ENCODE measurements at regions not wholly inside any gene's neighbourhood (a gene's known extent, or its start where the extent isn't known, plus 50 kb on each side); places are given as distances from the start of the nearest gene placed in this dataset.

DNA sequence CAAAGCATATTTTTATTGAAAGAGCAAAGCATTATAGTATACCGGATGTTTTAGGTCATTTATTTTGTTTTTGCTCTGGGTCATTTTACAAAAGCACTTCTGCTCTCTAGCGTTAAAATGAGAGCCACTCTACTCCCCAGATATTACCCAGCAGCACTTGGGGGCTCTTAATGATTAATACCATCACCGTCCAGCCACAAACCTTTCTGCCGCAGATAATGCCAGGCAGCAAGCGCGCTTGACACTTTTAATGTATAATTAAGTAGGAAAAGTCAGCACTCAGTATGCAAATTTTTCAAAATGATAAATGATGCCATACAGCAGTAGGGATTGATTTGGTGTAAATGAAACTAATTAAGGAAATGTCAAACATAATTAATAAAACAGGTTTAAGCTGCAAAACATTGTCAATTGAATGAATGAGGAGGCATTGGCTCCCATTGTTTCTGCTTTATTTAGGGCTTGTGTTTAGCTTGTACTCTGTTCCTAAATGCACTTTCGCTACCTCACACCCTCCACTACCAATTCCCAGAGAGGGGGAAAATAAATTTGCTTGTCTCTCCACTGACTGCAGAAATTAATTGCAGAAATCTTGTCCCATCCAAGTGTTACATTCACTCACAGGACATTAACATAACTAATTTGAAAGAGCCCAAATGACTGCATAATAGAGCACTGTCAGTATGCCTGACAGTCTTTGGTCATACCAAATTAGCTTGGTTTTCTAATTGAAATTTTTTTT is 358.8 kb upstream of the ARRDC3 start:
- H3K4me1 ChIP-seq (ENCODE audit: insufficient read depth, low read length, poor library complexity, severe bottlenecking), result no peaks in the 10 kb centered on the region
- H4K20me1 ChIP-seq (ENCODE audit: insufficient read depth, low read length), result no peaks in the 10 kb centered on the region
- ChIA-PET POLR2A (no interaction called here), CTCF (ENCODE audit: unreplicated experiment) (no interaction called here)
- H3K79me2 ChIP-seq (ENCODE audit: insufficient read depth, low read depth, low read length), result no peaks in the 10 kb centered on the region
- H3K9me3 ChIP-seq (ENCODE audit: low read length), result no peaks in the 10 kb centered on the region
- no peaks in the 10 kb centered on the region for H3K36me3 ChIP-seq (ENCODE audit: insufficient read depth, low read length)
- no peak overlapping the region for H3K4me3 ChIP-seq (ENCODE audit: low read depth, low read length, poor library complexity, severe bottlenecking)
- intact Hi-C loops (cut with micrococcal nuclease; ENCODE audit: unreplicated experiment), result no loop called here
- DNase-seq (ENCODE audit: low spot score), result no peak
- H3K27ac ChIP-seq (ENCODE audit: low read depth, low read length, poor library complexity, severe bottlenecking), result no peak overlapping the region
- no peaks in the 10 kb centered on the region for H3K9me2 ChIP-seq (ENCODE audit: insufficient read depth, low read length)
- no TSS peak for BruUV-seq (replicated peaks)
- H2AFZ ChIP-seq (ENCODE audit: low read length), result no peak overlapping the region
- TF ChIP-seq EZH2phosphoT487 (IDR thresholded peaks at IDR 0.05; ENCODE audit: borderline replicate concordance, low read depth, low read length), result no peak
- TF ChIP-seq, protein P1, sequence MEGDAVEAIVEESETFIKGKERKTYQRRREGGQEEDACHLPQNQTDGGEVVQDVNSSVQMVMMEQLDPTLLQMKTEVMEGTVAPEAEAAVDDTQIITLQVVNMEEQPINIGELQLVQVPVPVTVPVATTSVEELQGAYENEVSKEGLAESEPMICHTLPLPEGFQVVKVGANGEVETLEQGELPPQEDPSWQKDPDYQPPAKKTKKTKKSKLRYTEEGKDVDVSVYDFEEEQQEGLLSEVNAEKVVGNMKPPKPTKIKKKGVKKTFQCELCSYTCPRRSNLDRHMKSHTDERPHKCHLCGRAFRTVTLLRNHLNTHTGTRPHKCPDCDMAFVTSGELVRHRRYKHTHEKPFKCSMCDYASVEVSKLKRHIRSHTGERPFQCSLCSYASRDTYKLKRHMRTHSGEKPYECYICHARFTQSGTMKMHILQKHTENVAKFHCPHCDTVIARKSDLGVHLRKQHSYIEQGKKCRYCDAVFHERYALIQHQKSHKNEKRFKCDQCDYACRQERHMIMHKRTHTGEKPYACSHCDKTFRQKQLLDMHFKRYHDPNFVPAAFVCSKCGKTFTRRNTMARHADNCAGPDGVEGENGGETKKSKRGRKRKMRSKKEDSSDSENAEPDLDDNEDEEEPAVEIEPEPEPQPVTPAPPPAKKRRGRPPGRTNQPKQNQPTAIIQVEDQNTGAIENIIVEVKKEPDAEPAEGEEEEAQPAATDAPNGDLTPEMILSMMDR (conservative IDR thresholded peaks at IDR 0.05; ENCODE audit: low read length), result no peak
- no peak overlapping the region for H3K4me2 ChIP-seq (ENCODE audit: low read length)

DNA sequence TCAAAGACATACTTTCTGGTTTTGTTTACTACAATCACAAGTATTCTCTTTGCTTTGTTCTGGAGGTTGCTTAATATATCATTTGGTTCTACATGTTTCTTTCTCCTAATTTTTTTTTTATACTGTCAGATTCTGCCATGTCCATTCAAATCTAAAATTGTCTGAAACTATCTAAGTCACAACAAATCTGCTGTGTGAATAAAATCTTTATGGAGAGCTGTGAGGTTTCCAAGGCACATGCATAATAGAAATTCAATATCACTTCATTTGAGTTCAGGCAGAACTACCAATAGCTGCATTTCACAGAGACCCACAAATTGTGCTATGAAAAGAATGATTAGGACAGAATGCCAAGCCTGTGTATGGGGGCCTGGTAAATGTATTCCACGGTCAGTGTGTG is 346.9 kb upstream of the ARRDC3 start:
- no peak for TF ChIP-seq EZH2phosphoT487 (IDR thresholded peaks at IDR 0.05; ENCODE audit: borderline replicate concordance, low read depth, low read length)
- TF ChIP-seq, protein P1 (conservative IDR thresholded peaks at IDR 0.05; ENCODE audit: low read length), result no peak
- no peaks in the 10 kb centered on the region for H3K9me3 ChIP-seq (ENCODE audit: low read length)
- no peak for DNase-seq (ENCODE audit: low spot score)
- H2AFZ ChIP-seq (ENCODE audit: low read length), result no peak overlapping the region
- no peaks in the 10 kb centered on the region for H3K4me1 ChIP-seq (ENCODE audit: insufficient read depth, low read length, poor library complexity, severe bottlenecking)
- ChIA-PET POLR2A (interaction anchor here (0.9 kb wide), 1 partner anchor 21 kb away, joined by 5 read pairs; no protein-coding TSS in a partner anchor), CTCF (ENCODE audit: unreplicated experiment) (no interaction called here)
- no peaks in the 10 kb centered on the region for H3K79me2 ChIP-seq (ENCODE audit: insufficient read depth, low read depth, low read length)
- H3K36me3 ChIP-seq (ENCODE audit: insufficient read depth, low read length), result no peaks in the 10 kb centered on the region
- H3K4me2 ChIP-seq (ENCODE audit: low read length), result no peak overlapping the region
- no peak overlapping the region for H3K27ac ChIP-seq (ENCODE audit: low read depth, low read length, poor library complexity, severe bottlenecking)
- intact Hi-C loops (cut with micrococcal nuclease; ENCODE audit: unreplicated experiment), result no loop called here
- H3K4me3 ChIP-seq (ENCODE audit: low read depth, low read length, poor library complexity, severe bottlenecking), result no peak overlapping the region
- H3K9me2 ChIP-seq (ENCODE audit: insufficient read depth, low read length), result no peaks in the 10 kb centered on the region
- no peaks in the 10 kb centered on the region for H4K20me1 ChIP-seq (ENCODE audit: insufficient read depth, low read length)
- no TSS peak for BruUV-seq (replicated peaks)

DNA sequence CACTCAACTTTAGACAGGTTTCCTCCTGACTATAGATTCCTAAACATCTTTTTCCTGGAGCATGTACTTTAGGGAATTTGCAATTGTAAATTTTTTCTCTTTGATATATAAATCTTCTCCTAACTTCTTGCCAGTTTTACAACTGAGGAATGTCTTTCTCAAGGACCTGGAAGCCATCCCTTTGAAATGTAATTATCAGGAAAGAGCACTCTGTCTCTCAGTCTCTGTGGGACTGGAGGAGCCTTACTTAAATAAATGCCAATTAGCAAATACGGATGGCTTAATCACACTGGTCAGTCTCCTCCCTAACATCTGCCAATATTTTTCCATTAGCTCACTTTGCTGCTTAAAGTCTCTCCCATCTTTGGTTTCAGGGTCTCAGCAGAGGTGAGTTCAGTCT is 344.3 kb upstream of the ARRDC3 start:
- CTCF ChIA-PET (ENCODE audit: unreplicated experiment), result no interaction called here
- no TSS peak for BruUV-seq (replicated peaks)
- no peaks in the 10 kb centered on the region for H3K4me1 ChIP-seq (ENCODE audit: insufficient read depth, low read length, poor library complexity, severe bottlenecking)
- no peak overlapping the region for H3K4me3 ChIP-seq (ENCODE audit: low read depth, low read length, poor library complexity, severe bottlenecking)
- no peaks in the 10 kb centered on the region for H3K36me3 ChIP-seq (ENCODE audit: insufficient read depth, low read length)
- no peak overlapping the region for H2AFZ ChIP-seq (ENCODE audit: low read length)
- TF ChIP-seq, protein P1 (conservative IDR thresholded peaks at IDR 0.05; ENCODE audit: low read length), result no peak
- no peak for TF ChIP-seq EZH2phosphoT487 (IDR thresholded peaks at IDR 0.05; ENCODE audit: borderline replicate concordance, low read depth, low read length)
- DNase-seq (ENCODE audit: low spot score), result no peak
- H3K4me2 ChIP-seq (ENCODE audit: low read length), result no peak overlapping the region
- H3K79me2 ChIP-seq (ENCODE audit: insufficient read depth, low read depth, low read length), result no peaks in the 10 kb centered on the region
- no peaks in the 10 kb centered on the region for H4K20me1 ChIP-seq (ENCODE audit: insufficient read depth, low read length)
- POLR2A ChIA-PET, result no interaction called here
- H3K27ac ChIP-seq (ENCODE audit: low read depth, low read length, poor library complexity, severe bottlenecking), result no peak overlapping the region
- H3K9me2 ChIP-seq (ENCODE audit: insufficient read depth, low read length), result no peaks in the 10 kb centered on the region
- intact Hi-C loops (cut with micrococcal nuclease; ENCODE audit: unreplicated experiment), result no loop called here
- no peaks in the 10 kb centered on the region for H3K9me3 ChIP-seq (ENCODE audit: low read length)

All from OCI-LY7 (cell line).